ENCODE measurements at regions not wholly inside any gene's neighbourhood (a gene's known extent, or its start where the extent isn't known, plus 50 kb on each side); places are given as distances from the start of the nearest gene placed in this dataset.
A peak's percentile ranks its signal among the peaks of the same experiment; 100 is the strongest.
"Not testable (repeated sequence)": the region's sequence is repeated elsewhere in the genome, so short reads cannot be mapped to it uniquely, and the experiment has no call there.

GRCh38 chr7:65295409-65295808 lies 78.2 kb upstream of the ZNF92 start:
- no peak overlapping the region for H3K4me3 ChIP-seq (ENCODE audit: low read length)
- Mint-ChIP-seq H3K36me3 (no peaks in the 10 kb centered on the region), H3K27ac (no peak overlapping the region), H3K27me3 (peaks cover 0 to 18% (median 6%) of the 10 kb centered on the region in 5 donors), H3K4me1 (peaks cover 0 to 11% (median 6%) of the 10 kb centered on the region in 7 donors), H3K9me3 (peaks cover 0 to 6% (median 0%) of the 10 kb centered on the region in 11 donors), H3K4me3 (peak overlapping the region in 1 of 10 donors; percentile 27)
- intact Hi-C loops (cut with micrococcal nuclease): no loop called here
- CTCF ChIA-PET: no interaction called here
- H3K27me3 ChIP-seq (ENCODE audit: control insufficient read depth in 2 of 2, insufficient read depth in 2 of 2, low read length in 2 of 2): no peaks in the 10 kb centered on the region
- POLR2A ChIA-PET: no interaction called here
- no peaks in the 10 kb centered on the region for H3K4me1 ChIP-seq (ENCODE audit: control insufficient read depth in 2 of 2, insufficient read depth in 2 of 2, low read length in 2 of 2)
- no peaks in the 10 kb centered on the region for H3K9me3 ChIP-seq (ENCODE audit: control insufficient read depth in 2 of 3, low read length in 3 of 3)
- H3K36me3 ChIP-seq (ENCODE audit: control insufficient read depth in 2 of 3, insufficient read depth in 3 of 3, low read length in 3 of 3): no peaks in the 10 kb centered on the region
- DNase-seq (peak in 1 of 9 donors; percentile 4), ATAC-seq (no peak)
- no peak overlapping the region for H3K27ac ChIP-seq (ENCODE audit: low read depth, low read length)

GRCh38 chr7:65290340-65290739 lies 83.3 kb upstream of the ZNF92 start:
- H3K27ac Mint-ChIP-seq; H3K9me3 ChIP-seq (ENCODE audit: control insufficient read depth in 2 of 3, low read length in 3 of 3); H3K27me3 ChIP-seq (ENCODE audit: control insufficient read depth in 2 of 2, insufficient read depth in 2 of 2, low read length in 2 of 2); H3K4me3 ChIP-seq (ENCODE audit: low read length); ATAC-seq; H3K4me1 Mint-ChIP-seq; POLR2A ChIA-PET; H3K9me3 Mint-ChIP-seq; H3K27me3 Mint-ChIP-seq; intact Hi-C loops (cut with micrococcal nuclease); H3K4me1 ChIP-seq (ENCODE audit: control insufficient read depth in 2 of 2, insufficient read depth in 2 of 2, low read length in 2 of 2); H3K36me3 Mint-ChIP-seq; DNase-seq; H3K4me3 Mint-ChIP-seq; CTCF ChIA-PET; H3K27ac ChIP-seq (ENCODE audit: low read depth, low read length); H3K36me3 ChIP-seq (ENCODE audit: control insufficient read depth in 2 of 3, insufficient read depth in 3 of 3, low read length in 3 of 3): not testable (repeated sequence)

DNA sequence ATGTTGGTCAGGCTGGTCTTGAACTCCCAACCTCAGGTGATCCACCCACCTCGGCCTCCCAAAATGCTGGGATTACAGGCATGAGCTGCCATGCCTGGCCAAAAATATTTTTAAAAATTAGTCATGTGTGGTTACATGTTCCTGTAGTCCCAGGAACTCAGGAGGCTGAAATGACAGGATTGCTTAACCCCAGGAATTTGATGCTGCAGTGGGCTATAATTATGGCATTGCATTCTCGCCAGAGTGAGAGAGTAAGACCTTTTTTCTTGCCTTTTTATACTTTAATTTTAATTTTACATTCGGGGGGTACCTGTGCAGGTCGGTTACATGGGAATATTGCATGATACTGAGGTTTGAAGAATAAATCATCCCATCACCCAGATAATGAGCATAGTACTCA lies 86.6 kb upstream of the ZNF92 start:
- CTCF ChIA-PET: interaction anchor here (1.0 kb wide), 1 partner anchor 16 kb away, joined by 3 read pairs; no protein-coding TSS in a partner anchor
- ATAC-seq: no peak
- no peak overlapping the region for H3K4me3 Mint-ChIP-seq

GRCh38 chr7:65285906-65286864 lies 87.5 kb upstream of the ZNF92 start:
- ATAC-seq: no peak
- H3K4me3 Mint-ChIP-seq: no peak overlapping the region
- no peak for DNase-seq
- peaks cover 0 to 20% (median 3%) of the 10 kb centered on the region in 11 donors for H3K9me3 Mint-ChIP-seq
- ChIA-PET POLR2A (no interaction called here), CTCF (interaction anchor here (1.0 kb wide), 1 partner anchor 17 kb away, joined by 3 read pairs; no protein-coding TSS in a partner anchor)
- peaks cover 0 to 18% (median 9%) of the 10 kb centered on the region in 5 donors for H3K27me3 Mint-ChIP-seq
- H3K4me1 ChIP-seq (ENCODE audit: control insufficient read depth in 2 of 2, insufficient read depth in 2 of 2, low read length in 2 of 2): no peaks in the 10 kb centered on the region
- H3K27ac Mint-ChIP-seq: no peak overlapping the region
- no peaks in the 10 kb centered on the region for H3K36me3 ChIP-seq (ENCODE audit: control insufficient read depth in 2 of 3, insufficient read depth in 3 of 3, low read length in 3 of 3)
- no peak overlapping the region for H3K4me3 ChIP-seq (ENCODE audit: low read length)
- intact Hi-C loops (cut with micrococcal nuclease): no loop called here
- no peak overlapping the region for H3K27ac ChIP-seq (ENCODE audit: low read depth, low read length)
- no peaks in the 10 kb centered on the region for H3K27me3 ChIP-seq (ENCODE audit: control insufficient read depth in 2 of 2, insufficient read depth in 2 of 2, low read length in 2 of 2)
- no peaks in the 10 kb centered on the region for H3K9me3 ChIP-seq (ENCODE audit: control insufficient read depth in 2 of 3, low read length in 3 of 3)
- H3K4me1 Mint-ChIP-seq: no peaks in the 10 kb centered on the region
- H3K36me3 Mint-ChIP-seq: peaks cover 0 to 2% (median 0%) of the 10 kb centered on the region in 5 donors

More for the DNA sequence above, 86.6 kb upstream of the ZNF92 start:
- Mint-ChIP-seq H3K27ac (no peak overlapping the region), H3K4me1 (no peaks in the 10 kb centered on the region), H3K36me3 (no peaks in the 10 kb centered on the region), H3K9me3 (peaks cover 0 to 14% (median under 1%) of the 10 kb centered on the region in 11 donors), H3K27me3 (peaks cover 0 to 10% (median under 1%) of the 10 kb centered on the region in 5 donors)
- Histone ChIP-seq H3K36me3 (ENCODE audit: control insufficient read depth in 2 of 3, insufficient read depth in 3 of 3, low read length in 3 of 3) (no peaks in the 10 kb centered on the region), H3K4me1 (ENCODE audit: control insufficient read depth in 2 of 2, insufficient read depth in 2 of 2, low read length in 2 of 2) (no peaks in the 10 kb centered on the region), H3K27me3 (ENCODE audit: control insufficient read depth in 2 of 2, insufficient read depth in 2 of 2, low read length in 2 of 2) (no peaks in the 10 kb centered on the region), H3K9me3 (ENCODE audit: control insufficient read depth in 2 of 3, low read length in 3 of 3) (no peaks in the 10 kb centered on the region), H3K27ac (ENCODE audit: low read depth, low read length) (no peak overlapping the region), H3K4me3 (ENCODE audit: low read length) (no peak overlapping the region)
- intact Hi-C loops (cut with micrococcal nuclease): no loop called here
- POLR2A ChIA-PET: no interaction called here
- DNase-seq: no peak

- H3K36me3 ChIP-seq (ENCODE audit: control insufficient read depth in 2 of 3, insufficient read depth in 3 of 3, low read length in 3 of 3); H3K27me3 ChIP-seq (ENCODE audit: control insufficient read depth in 2 of 2, insufficient read depth in 2 of 2, low read length in 2 of 2); H3K4me3 Mint-ChIP-seq; ATAC-seq; intact Hi-C loops (cut with micrococcal nuclease); H3K9me3 ChIP-seq (ENCODE audit: control insufficient read depth in 2 of 3, low read length in 3 of 3); H3K4me3 ChIP-seq (ENCODE audit: low read length); POLR2A ChIA-PET; H3K27ac ChIP-seq (ENCODE audit: low read depth, low read length); CTCF ChIA-PET; H3K27ac Mint-ChIP-seq; H3K36me3 Mint-ChIP-seq; H3K4me1 Mint-ChIP-seq; H3K4me1 ChIP-seq (ENCODE audit: control insufficient read depth in 2 of 2, insufficient read depth in 2 of 2, low read length in 2 of 2); DNase-seq: not testable (repeated sequence)
- Mint-ChIP-seq H3K9me3 (peaks cover 0 to 20% (median 4%) of the 10 kb centered on the region in 11 donors), H3K27me3 (peaks cover 0 to 25% (median 19%) of the 10 kb centered on the region in 5 donors)
Measured at GRCh38 chr7:65285241-65285640, 88.4 kb upstream of the ZNF92 start.

DNA sequence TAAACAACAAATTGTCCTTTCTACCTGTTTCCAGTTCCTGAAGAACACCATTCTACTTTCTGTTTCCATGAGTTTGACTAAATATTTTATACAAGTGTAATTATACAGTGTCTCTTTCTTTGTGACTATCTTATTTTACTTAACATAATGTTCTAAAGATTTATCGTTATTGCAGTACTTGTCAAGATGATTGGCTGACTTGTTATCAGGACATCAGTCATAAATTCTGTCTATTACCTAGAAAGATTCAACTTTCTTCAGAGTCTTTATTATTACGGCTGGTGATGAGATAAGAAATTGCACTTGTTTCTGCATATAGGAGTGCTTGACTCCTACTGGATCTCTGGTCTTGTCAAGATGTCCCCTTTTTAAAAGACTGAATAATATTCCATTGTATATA lies 93.9 kb upstream of the ZNF92 start:
- H3K4me1 Mint-ChIP-seq: no peaks in the 10 kb centered on the region
- no peak overlapping the region for H3K27ac Mint-ChIP-seq
- peaks cover 0 to 52% (median 43%) of the 10 kb centered on the region in 5 donors for H3K27me3 Mint-ChIP-seq
- Histone ChIP-seq H3K9me3 (ENCODE audit: control insufficient read depth in 2 of 3, low read length in 3 of 3) (peaks cover 0 to 4% (median 0%) of the 10 kb centered on the region in 3 experiments), H3K4me1 (ENCODE audit: control insufficient read depth in 2 of 2, insufficient read depth in 2 of 2, low read length in 2 of 2) (no peaks in the 10 kb centered on the region), H3K27me3 (ENCODE audit: control insufficient read depth in 2 of 2, insufficient read depth in 2 of 2, low read length in 2 of 2) (no peaks in the 10 kb centered on the region), H3K27ac (ENCODE audit: low read depth, low read length) (no peak overlapping the region), H3K4me3 (ENCODE audit: low read length) (no peak overlapping the region), H3K36me3 (ENCODE audit: control insufficient read depth in 2 of 3, insufficient read depth in 3 of 3, low read length in 3 of 3) (no peaks in the 10 kb centered on the region)
- intact Hi-C loops (cut with micrococcal nuclease): no loop called here
- H3K36me3 Mint-ChIP-seq: peaks cover 0 to 11% (median 5%) of the 10 kb centered on the region in 5 donors
- ChIA-PET POLR2A (no interaction called here), CTCF (no interaction called here)
- no peak overlapping the region for H3K4me3 Mint-ChIP-seq
- DNase-seq (no peak), ATAC-seq (no peak)
- peaks cover 4 to 54% (median 21%) of the 10 kb centered on the region in 11 donors for H3K9me3 Mint-ChIP-seq

Data from naive thymus-derived CD4-positive, alpha-beta T cell (primary cell).